ENCODE measurements at regions not wholly inside any gene's neighbourhood (a gene's known extent, or its start where the extent isn't known, plus 50 kb on each side); places are given as distances from the start of the nearest gene placed in this dataset.

- no TSS peak for BruUV-seq (replicated peaks)
- H3K27ac ChIP-seq (ENCODE audit: extremely low read depth, low read depth, low read length), result no peak overlapping the region
- DNase-seq (ENCODE audit: extremely low read depth in 1 of 4, low spot score in 3 of 4), result peak; percentile 29 to 77 (median 31)
- no peaks in the 10 kb centered on the region for H4K20me1 ChIP-seq (replicated peaks; ENCODE audit: control insufficient read depth, insufficient read depth, low read length)
- no peaks in the 10 kb centered on the region for H3K27me3 ChIP-seq (ENCODE audit: control insufficient read depth in 2 of 2, insufficient read depth in 2 of 2, low read length in 2 of 2)
- no peak overlapping the region for H3K4me2 ChIP-seq (ENCODE audit: insufficient read depth, low read length)
- no peaks in the 10 kb centered on the region for H3K36me3 ChIP-seq (ENCODE audit: control insufficient read depth, insufficient read depth, low read length)
- no peak overlapping the region for H2AFZ ChIP-seq (ENCODE audit: low read depth, low read length)
- no peak overlapping the region for H3K4me3 ChIP-seq
- H3K9me1 ChIP-seq (ENCODE audit: control insufficient read depth, insufficient read depth, low read length), result no peaks in the 10 kb centered on the region
- no peaks in the 10 kb centered on the region for H3K79me2 ChIP-seq (ENCODE audit: control insufficient read depth, insufficient read depth, low read length)
- H3K9ac ChIP-seq (ENCODE audit: insufficient read depth in 1 of 2, low read depth in 2 of 2, low read length in 2 of 2), result no peak overlapping the region
- 33% methylated on average over 11 of the region's 12 CpGs for WGBS (ENCODE audit: insufficient coverage, low coverage, missing lambda C conversion rate)
- ChIA-PET POLR2A (interaction anchor here (0.9 to 1.0 kb wide), 2 partner anchors 254 to 344 kb away, joined by 3 read pairs; no protein-coding TSS in a partner anchor), CTCF (ENCODE audit: low intra/inter-chr PET ratio) (interaction anchor here (0.7 to 2.8 kb wide), 8 partner anchors 47 to 1268 kb away, joined by 3 to 38 read pairs (median 4); partner anchors contain the start of gene FOXA2)
- ATAC-seq, result peak; percentile 87
- H3K9me3 ChIP-seq (replicated peaks; ENCODE audit: control insufficient read depth, insufficient read depth, low read depth, low read length), result no peaks in the 10 kb centered on the region
- in situ Hi-C loops (cut with MboI), result loop anchor here (5.0 to 25.0 kb wide), 2 partner anchors 248 to 623 kb away; no protein-coding TSS in a partner anchor
- FAIRE-seq, result peak; percentile 90
- no peaks in the 10 kb centered on the region for H3K4me1 ChIP-seq (replicated peaks in 1 of 2; ENCODE audit: control insufficient read depth in 2 of 2, insufficient read depth in 2 of 2, low read length in 2 of 2)
- intact Hi-C loops (cut with micrococcal nuclease), result loop anchor here (1.0 to 10.0 kb wide), 4 partner anchors 48 to 345 kb away; no protein-coding TSS in a partner anchor
- TF ChIP-seq CGGBP1 (CRISPR knock-in tag; IDR thresholded peaks at IDR 0.05) (no peak), ARID2 (IDR thresholded peaks at IDR 0.05) (peak; percentile 83), CTCF (IDR thresholded peaks at IDR 0.05 in 2 of 3, conservative IDR thresholded peaks at IDR 0.05 in 1 of 3; ENCODE audit: insufficient read depth in 2 of 3, low read depth in 1 of 3, low read length in 3 of 3) (peak; percentile 64 to 82 (median 71)), FOXP1 (CRISPR knock-in tag; IDR thresholded peaks at IDR 0.05) (no peak), THRA (IDR thresholded peaks at IDR 0.05) (no peak), KLF13 (tag; IDR thresholded peaks at IDR 0.05; ENCODE audit: borderline replicate concordance, low read depth) (no peak), SMARCA4 (IDR thresholded peaks at IDR 0.05) (no peak), SIN3B (IDR thresholded peaks at IDR 0.05; ENCODE audit: low read depth) (no peak), EP400 (IDR thresholded peaks at IDR 0.05) (no peak), GMEB1 (CRISPR knock-in tag; IDR thresholded peaks at IDR 0.05) (no peak), SAP30 (IDR thresholded peaks at IDR 0.05; ENCODE audit: borderline replicate concordance, insufficient read depth, low read depth, low read length, poor library complexity, severe bottlenecking) (no peak), CHAMP1 (IDR thresholded peaks at IDR 0.05) (no peak), BHLHE40 (IDR thresholded peaks at IDR 0.05; ENCODE audit: low read length) (0 out of 2 replicates have a peak, but pooled peaks have one; percentile 14)
Observed at GRCh38 chr20:22339091-22339881, 245.1 kb downstream of the FOXA2 start.

Data from K562 (cell line).